Stimulated activated CD4-positive, alpha-beta T cell treated with anti-CD3 and anti-CD28 coated beads, Interleukin-15, amount 100 ng/mL, for 1 hour (primary cell): ENCODE measurements at regions not wholly inside any gene's neighbourhood (a gene's known extent, or its start where the extent isn't known, plus 50 kb on each side); places are given as distances from the start of the nearest gene placed in this dataset.

Experiments
- DNase-seq, 2 donors: peaks; one replicate each; pipeline ENCODE4 v3.0.0-alpha.2; 2020; ENCODE audit warnings: low read depth in 1 of 2, low spot score in 1 of 2

- no peak for DNase-seq
These were observed 230.2 kb downstream of the VRK1 start for GRCh38 chr14:97027256-97027999.

GRCh38 chr14:97028382-97028781, 231.2 kb downstream of the VRK1 start:
- DNase-seq = no peak

GRCh38 chr14:97029800-97030199, 232.6 kb downstream of the VRK1 start:
- DNase-seq = no peak

GRCh38 chr14:97031530-97031929, 234.3 kb downstream of the VRK1 start:
- no peak for DNase-seq

- no peak for DNase-seq
These were observed 236.4 kb downstream of the VRK1 start for GRCh38 chr14:97033556-97034081.

GRCh38 chr14:97036086-97036852, 239.1 kb downstream of the VRK1 start:
- DNase-seq = no peak

- DNase-seq = no peak
These were observed 242.7 kb downstream of the VRK1 start for GRCh38 chr14:97039717-97040363.

- no peak for DNase-seq
These were observed 249.8 kb downstream of the VRK1 start for GRCh38 chr14:97046967-97047366.

- DNase-seq = no peak
These were observed 254.8 kb downstream of the VRK1 start for GRCh38 chr14:97052001-97052400.

- no peak for DNase-seq
These were observed 256.8 kb downstream of the VRK1 start for GRCh38 chr14:97053941-97054340.

- DNase-seq = no peak
These were observed 258.2 kb downstream of the VRK1 start for GRCh38 chr14:97055355-97055754.

- no peak for DNase-seq
These were observed 258.9 kb downstream of the VRK1 start for GRCh38 chr14:97056086-97056485.

- DNase-seq = no peak
These were observed 260.3 kb downstream of the VRK1 start for GRCh38 chr14:97057238-97058073.

GRCh38 chr14:97058074-97058467, 260.9 kb downstream of the VRK1 start:
- no peak for DNase-seq

GRCh38 chr14:97058589-97058988, 261.4 kb downstream of the VRK1 start:
- DNase-seq = no peak

- no peak for DNase-seq
These were observed 264.0 kb downstream of the VRK1 start for GRCh38 chr14:97061198-97061597.

GRCh38 chr14:97061714-97062113, 264.5 kb downstream of the VRK1 start:
- no peak for DNase-seq

GRCh38 chr14:97065305-97066067, 268.3 kb downstream of the VRK1 start:
- DNase-seq = no peak

- DNase-seq = no peak
These were observed 269.1 kb downstream of the VRK1 start for GRCh38 chr14:97066068-97066899.
